ENCODE measurements at regions not wholly inside any gene's neighbourhood (a gene's known extent, or its start where the extent isn't known, plus 50 kb on each side); places are given as distances from the start of the nearest gene placed in this dataset.

- TF ChIP-seq CTCF (IDR thresholded peaks at IDR 0.05; ENCODE audit: low read length) = no peak
- TF ChIP-seq EZH2 (IDR thresholded peaks at IDR 0.05; ENCODE audit: borderline replicate concordance, low read length) = no peak
Measured at GRCh38 chr6:47169785-47170616, 127.9 kb upstream of the ADGRF1 start.
